GM18520 (cell line): ENCODE measurements at regions not wholly inside any gene's neighbourhood (a gene's known extent, or its start where the extent isn't known, plus 50 kb on each side); places are given as distances from the start of the nearest gene placed in this dataset.

Experiments used
- ATAC-seq: cut with Tn5 transposase; IDR thresholded peaks from one replicate; pipeline ENCODE4 v1.9.1; 2021; ENCODE audit not compliant: unreplicated experiment

GRCh38 chr5:40292006-40292405 is 387.7 kb upstream of the PTGER4 start:
- ATAC-seq: no peak

GRCh38 chr5:40291338-40291737 is 388.4 kb upstream of the PTGER4 start:
- no peak for ATAC-seq

- ATAC-seq: no peak
Observed at GRCh38 chr5:40288800-40289485, 390.8 kb upstream of the PTGER4 start.

- no peak for ATAC-seq
Observed at GRCh38 chr5:40284863-40285262, 394.9 kb upstream of the PTGER4 start.

- no peak for ATAC-seq
Observed at GRCh38 chr5:40278881-40279280, 400.8 kb upstream of the PTGER4 start.

GRCh38 chr5:40277161-40277906 is 402.4 kb upstream of the PTGER4 start:
- peak; percentile 44 for ATAC-seq

GRCh38 chr5:40276426-40277102 is 403.2 kb upstream of the PTGER4 start:
- ATAC-seq: peak; percentile 3

- ATAC-seq: no peak
Observed at GRCh38 chr5:40274568-40274967, 405.1 kb upstream of the PTGER4 start.

- ATAC-seq: no peak
Observed at GRCh38 chr5:40273936-40274335, 405.8 kb upstream of the PTGER4 start.

GRCh38 chr5:40271476-40271875 is 408.2 kb upstream of the PTGER4 start:
- ATAC-seq: no peak

- ATAC-seq: no peak
Observed at GRCh38 chr5:40270274-40270845, 409.4 kb upstream of the PTGER4 start.

GRCh38 chr5:40268088-40268487 is 411.6 kb upstream of the PTGER4 start:
- ATAC-seq: no peak

GRCh38 chr5:40266952-40267351 is 412.8 kb upstream of the PTGER4 start:
- ATAC-seq: no peak

GRCh38 chr5:40261984-40262383 is 417.7 kb upstream of the PTGER4 start:
- no peak for ATAC-seq

GRCh38 chr5:40260361-40260760 is 419.4 kb upstream of the PTGER4 start:
- no peak for ATAC-seq

- no peak for ATAC-seq
Observed at GRCh38 chr5:40258222-40258621, 421.5 kb upstream of the PTGER4 start.

- ATAC-seq: no peak
Observed at GRCh38 chr5:40240671-40241070, 439.0 kb upstream of the PTGER4 start.

- ATAC-seq: no peak
Observed at GRCh38 chr5:40240111-40240510, 439.6 kb upstream of the PTGER4 start.

- ATAC-seq: no peak
Observed at GRCh38 chr5:40238066-40238745, 441.5 kb upstream of the PTGER4 start.

GRCh38 chr5:40235471-40236400 is 444.0 kb upstream of the PTGER4 start:
- no peak for ATAC-seq
